ENCODE measurements at regions not wholly inside any gene's neighbourhood (a gene's known extent, or its start where the extent isn't known, plus 50 kb on each side); places are given as distances from the start of the nearest gene placed in this dataset.

DNA sequence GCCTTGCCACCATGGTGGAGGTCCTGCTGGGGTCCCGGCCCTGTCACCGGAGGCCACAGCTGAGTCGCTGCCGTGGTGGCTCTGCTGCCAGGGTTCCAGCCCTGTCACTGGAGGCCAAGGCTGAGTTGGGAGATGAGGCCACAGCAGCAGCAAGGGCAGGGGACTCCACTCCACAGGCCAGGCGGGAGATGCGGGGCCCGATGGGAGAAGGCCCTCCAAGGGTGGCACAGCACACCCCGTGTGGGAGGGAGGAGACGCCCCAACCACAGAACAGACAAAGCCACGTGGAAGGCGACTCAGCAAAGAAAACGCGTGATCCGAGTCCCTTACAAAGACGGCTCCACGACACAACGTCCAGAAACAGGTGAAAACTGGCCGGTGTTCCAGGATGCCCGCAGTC lies 159.3 kb downstream of the BRD1 start:
- Histone ChIP-seq H3K27me3 (ENCODE audit: control insufficient read depth, insufficient read depth, low read length) (peaks cover 2% of the 10 kb centered on the region), H3K4me3 (ENCODE audit: low read depth, low read length) (no peak overlapping the region), H3K36me3 (ENCODE audit: control insufficient read depth, insufficient read depth, low read length) (no peaks in the 10 kb centered on the region)
- DNase-seq (ENCODE audit: low read depth) (no peak), FAIRE-seq (no peak)
- TF ChIP-seq, protein P1, sequence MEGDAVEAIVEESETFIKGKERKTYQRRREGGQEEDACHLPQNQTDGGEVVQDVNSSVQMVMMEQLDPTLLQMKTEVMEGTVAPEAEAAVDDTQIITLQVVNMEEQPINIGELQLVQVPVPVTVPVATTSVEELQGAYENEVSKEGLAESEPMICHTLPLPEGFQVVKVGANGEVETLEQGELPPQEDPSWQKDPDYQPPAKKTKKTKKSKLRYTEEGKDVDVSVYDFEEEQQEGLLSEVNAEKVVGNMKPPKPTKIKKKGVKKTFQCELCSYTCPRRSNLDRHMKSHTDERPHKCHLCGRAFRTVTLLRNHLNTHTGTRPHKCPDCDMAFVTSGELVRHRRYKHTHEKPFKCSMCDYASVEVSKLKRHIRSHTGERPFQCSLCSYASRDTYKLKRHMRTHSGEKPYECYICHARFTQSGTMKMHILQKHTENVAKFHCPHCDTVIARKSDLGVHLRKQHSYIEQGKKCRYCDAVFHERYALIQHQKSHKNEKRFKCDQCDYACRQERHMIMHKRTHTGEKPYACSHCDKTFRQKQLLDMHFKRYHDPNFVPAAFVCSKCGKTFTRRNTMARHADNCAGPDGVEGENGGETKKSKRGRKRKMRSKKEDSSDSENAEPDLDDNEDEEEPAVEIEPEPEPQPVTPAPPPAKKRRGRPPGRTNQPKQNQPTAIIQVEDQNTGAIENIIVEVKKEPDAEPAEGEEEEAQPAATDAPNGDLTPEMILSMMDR (IDR thresholded peaks at IDR 0.05; ENCODE audit: insufficient read depth, low read length, severe bottlenecking) = no peak

GRCh38 chr22:49667236-49667635 lies 160.4 kb downstream of the BRD1 start:
- H3K36me3 ChIP-seq (ENCODE audit: control insufficient read depth, insufficient read depth, low read length) = no peaks in the 10 kb centered on the region
- peaks cover 2% of the 10 kb centered on the region for H3K27me3 ChIP-seq (ENCODE audit: control insufficient read depth, insufficient read depth, low read length)
- TF ChIP-seq, protein P1 (IDR thresholded peaks at IDR 0.05; ENCODE audit: insufficient read depth, low read length, severe bottlenecking) = no peak
- FAIRE-seq = no peak
- no peak overlapping the region for H3K4me3 ChIP-seq (ENCODE audit: low read depth, low read length)
- DNase-seq (ENCODE audit: low read depth) = no peak

GRCh38 chr22:49666146-49666809 lies 161.4 kb downstream of the BRD1 start:
- DNase-seq (ENCODE audit: low read depth) = no peak
- TF ChIP-seq, protein P1 (IDR thresholded peaks at IDR 0.05; ENCODE audit: insufficient read depth, low read length, severe bottlenecking) = no peak
- Histone ChIP-seq H3K4me3 (ENCODE audit: low read depth, low read length) (no peak overlapping the region), H3K27me3 (ENCODE audit: control insufficient read depth, insufficient read depth, low read length) (peaks cover 2% of the 10 kb centered on the region), H3K36me3 (ENCODE audit: control insufficient read depth, insufficient read depth, low read length) (no peaks in the 10 kb centered on the region)
- no peak for FAIRE-seq

- DNase-seq (ENCODE audit: low read depth) = no peak
- TF ChIP-seq, protein P1 (IDR thresholded peaks at IDR 0.05; ENCODE audit: insufficient read depth, low read length, severe bottlenecking) = no peak
- H3K36me3 ChIP-seq (ENCODE audit: control insufficient read depth, insufficient read depth, low read length) = no peaks in the 10 kb centered on the region
- no peaks in the 10 kb centered on the region for H3K27me3 ChIP-seq (ENCODE audit: control insufficient read depth, insufficient read depth, low read length)
- FAIRE-seq = no peak
- H3K4me3 ChIP-seq (ENCODE audit: low read depth, low read length) = no peak overlapping the region
Measured at GRCh38 chr22:49664891-49665290, 162.8 kb downstream of the BRD1 start.

- Histone ChIP-seq H3K4me3 (ENCODE audit: low read depth, low read length) (no peak overlapping the region), H3K36me3 (ENCODE audit: control insufficient read depth, insufficient read depth, low read length) (no peaks in the 10 kb centered on the region), H3K27me3 (ENCODE audit: control insufficient read depth, insufficient read depth, low read length) (no peaks in the 10 kb centered on the region)
- TF ChIP-seq, protein P1 (IDR thresholded peaks at IDR 0.05; ENCODE audit: insufficient read depth, low read length, severe bottlenecking) = no peak
- no peak for FAIRE-seq
- no peak for DNase-seq (ENCODE audit: low read depth)
Measured at GRCh38 chr22:49664371-49664881, 163.2 kb downstream of the BRD1 start.

GRCh38 chr22:49663823-49664222 lies 163.8 kb downstream of the BRD1 start:
- TF ChIP-seq, protein P1 (IDR thresholded peaks at IDR 0.05; ENCODE audit: insufficient read depth, low read length, severe bottlenecking) = no peak
- Histone ChIP-seq H3K4me3 (ENCODE audit: low read depth, low read length) (no peak overlapping the region), H3K27me3 (ENCODE audit: control insufficient read depth, insufficient read depth, low read length) (no peaks in the 10 kb centered on the region), H3K36me3 (ENCODE audit: control insufficient read depth, insufficient read depth, low read length) (no peaks in the 10 kb centered on the region)
- DNase-seq (ENCODE audit: low read depth) = no peak
- FAIRE-seq = no peak

Data from bronchial epithelial cell (primary cell).